ENCODE measurements at regions not wholly inside any gene's neighbourhood (a gene's known extent, or its start where the extent isn't known, plus 50 kb on each side); places are given as distances from the start of the nearest gene placed in this dataset.
"Not testable (repeated sequence)": the region's sequence is repeated elsewhere in the genome, so short reads cannot be mapped to it uniquely, and the experiment has no call there.

GRCh38 chr20:29300579-29301551, 1956.6 kb upstream of the DEFB115 start:
- no peak for DNase-seq (ENCODE audit: low read depth)
- no peak for TF ChIP-seq CTCF (conservative IDR thresholded peaks at IDR 0.05; ENCODE audit: control insufficient read depth, insufficient read depth, low read depth, low read length)
- no peak overlapping the region for H3K4me3 ChIP-seq (ENCODE audit: control insufficient read depth, low read depth, low read length)

- TF ChIP-seq CTCF (conservative IDR thresholded peaks at IDR 0.05; ENCODE audit: control insufficient read depth, insufficient read depth, low read depth, low read length), result no peak
- DNase-seq (ENCODE audit: low read depth), result no peak
- H3K4me3 ChIP-seq (ENCODE audit: control insufficient read depth, low read depth, low read length), result no peak overlapping the region
Measured at GRCh38 chr20:29301624-29302259, 1955.7 kb upstream of the DEFB115 start.

- no peak for TF ChIP-seq CTCF (conservative IDR thresholded peaks at IDR 0.05; ENCODE audit: control insufficient read depth, insufficient read depth, low read depth, low read length)
- no peak for DNase-seq (ENCODE audit: low read depth)
- no peak overlapping the region for H3K4me3 ChIP-seq (ENCODE audit: control insufficient read depth, low read depth, low read length)
Measured at GRCh38 chr20:29302979-29303644, 1954.4 kb upstream of the DEFB115 start.

GRCh38 chr20:29306390-29307072, 1950.9 kb upstream of the DEFB115 start:
- no peak for TF ChIP-seq CTCF (conservative IDR thresholded peaks at IDR 0.05; ENCODE audit: control insufficient read depth, insufficient read depth, low read depth, low read length)
- H3K4me3 ChIP-seq (ENCODE audit: control insufficient read depth, low read depth, low read length), result no peak overlapping the region
- DNase-seq (ENCODE audit: low read depth), result no peak

- not testable (repeated sequence) for H3K4me3 ChIP-seq (ENCODE audit: control insufficient read depth, low read depth, low read length); DNase-seq (ENCODE audit: low read depth)
Measured at GRCh38 chr20:29307484-29307883, 1950.0 kb upstream of the DEFB115 start.

- not testable (repeated sequence) for H3K4me3 ChIP-seq (ENCODE audit: control insufficient read depth, low read depth, low read length); DNase-seq (ENCODE audit: low read depth)
Measured at GRCh38 chr20:29308956-29309355, 1948.5 kb upstream of the DEFB115 start.

GRCh38 chr20:29309481-29309880, 1948.0 kb upstream of the DEFB115 start:
- not testable (repeated sequence) for H3K4me3 ChIP-seq (ENCODE audit: control insufficient read depth, low read depth, low read length); DNase-seq (ENCODE audit: low read depth)

GRCh38 chr20:29311046-29311445, 1946.4 kb upstream of the DEFB115 start:
- DNase-seq (ENCODE audit: low read depth); H3K4me3 ChIP-seq (ENCODE audit: control insufficient read depth, low read depth, low read length): not testable (repeated sequence)

- DNase-seq (ENCODE audit: low read depth); H3K4me3 ChIP-seq (ENCODE audit: control insufficient read depth, low read depth, low read length): not testable (repeated sequence)
Measured at GRCh38 chr20:29312679-29313078, 1944.8 kb upstream of the DEFB115 start.
